OCI-LY1 (cell line): ENCODE measurements at regions not wholly inside any gene's neighbourhood (a gene's known extent, or its start where the extent isn't known, plus 50 kb on each side); places are given as distances from the start of the nearest gene placed in this dataset.
"Not testable (repeated sequence)": the region's sequence is repeated elsewhere in the genome, so short reads cannot be mapped to it uniquely, and the experiment has no call there.

Experiments
- H2AFZ ChIP-seq: fragments of 200-600 bp; sonication (generic), shearing (Covaris generic); 2 replicates; pipeline ENCODE4 v1.6.0; 2014; ENCODE audit warnings: antibody characterized with exemption, mild to moderate bottlenecking, low read length
- H3F3A ChIP-seq: fragments of 200-600 bp; sonication (generic), shearing (Covaris generic); 2 replicates; pipeline ENCODE4 v1.6.0; 2014; ENCODE audit warnings: mild to moderate bottlenecking, antibody characterized with exemption, low read length, moderate library complexity; ENCODE audit not compliant: insufficient read depth
- H3K27ac ChIP-seq: fragments of 200-600 bp; sonication (generic); 2 replicates; pipeline ENCODE4 v1.5.1; 2014; ENCODE audit warnings: low read length, mixed run types, mild to moderate bottlenecking, low read depth; ENCODE audit not compliant: poor library complexity, severe bottlenecking
- H3K27me3 ChIP-seq: fragments of 200-600 bp; sonication (generic); 2 replicates; pipeline ENCODE4 v1.6.0; 2014; ENCODE audit warnings: antibody characterized with exemption, mild to moderate bottlenecking, low read length, moderate library complexity; ENCODE audit not compliant: insufficient read depth
- H3K36me3 ChIP-seq: fragments of 200-600 bp; sonication (generic); 2 replicates; pipeline ENCODE4 v1.6.1; 2014; ENCODE audit warnings: mild to moderate bottlenecking, antibody characterized with exemption, low read length, moderate library complexity, mixed read lengths; ENCODE audit not compliant: insufficient read depth
- H3K4me1 ChIP-seq: fragments of 200-600 bp; sonication (generic); 2 replicates; pipeline ENCODE4 v1.5.1; 2014; ENCODE audit warnings: mild to moderate bottlenecking, low read length, moderate library complexity; ENCODE audit not compliant: insufficient read depth, severe bottlenecking
- H3K4me2 ChIP-seq: fragments of 200-600 bp; sonication (generic), shearing (Covaris generic); 2 replicates; pipeline ENCODE4 v1.6.1; 2014; ENCODE audit warnings: low read length
- H3K4me3 ChIP-seq: fragments of 200-600 bp; sonication (generic); 2 replicates; pipeline ENCODE4 v1.5.1; 2014; ENCODE audit warnings: low read length, low read depth, mild to moderate bottlenecking, mixed read lengths; ENCODE audit not compliant: poor library complexity, severe bottlenecking
- H3K79me2 ChIP-seq: fragments of 200-600 bp; shearing (Covaris generic); 2 replicates; pipeline ENCODE4 v1.6.1; 2016; ENCODE audit warnings: mixed run types, low read length, mixed read lengths; ENCODE audit not compliant: insufficient read depth
- H3K9ac ChIP-seq: fragments of 200-600 bp; sonication (generic), shearing (Covaris generic); 2 replicates; pipeline ENCODE4 v1.6.1; 2014; ENCODE audit warnings: mild to moderate bottlenecking, low read length, mixed read lengths
- H3K9me2 ChIP-seq: fragments of 200-600 bp; sonication (generic), shearing (Covaris generic); 2 replicates; pipeline ENCODE4 v1.6.1; 2014; ENCODE audit warnings: low read depth, mild to moderate bottlenecking, low read length, mixed read lengths
- H3K9me3 ChIP-seq: fragments of 200-600 bp; shearing (Covaris generic); 2 replicates; pipeline ENCODE4 v1.6.1; 2014; ENCODE audit warnings: low read length, mixed read lengths
- H4K20me1 ChIP-seq: fragments of 200-600 bp; sonication (generic), shearing (Covaris generic); 2 replicates; pipeline ENCODE4 v1.6.0; 2016; ENCODE audit warnings: mild to moderate bottlenecking, low read length; ENCODE audit not compliant: insufficient read depth
- CTCF ChIP-seq: fragments of 200-600 bp; sonication (generic), shearing (Covaris generic); IDR thresholded peaks from 2 replicates; pipeline ENCODE4 v1.5.1; 2017; ENCODE audit warnings: mild to moderate bottlenecking, antibody characterized with exemption, low read length, moderate library complexity, mixed read lengths
- EZH2 ChIP-seq: fragments of 200-600 bp; sonication (generic), shearing (Covaris generic); IDR thresholded peaks from 2 replicates; pipeline ENCODE4 v1.8.0; 2017; ENCODE audit warnings: borderline replicate concordance, mixed run types, mild to moderate bottlenecking, antibody characterized with exemption, low read length, moderate library complexity, mixed read lengths

- Histone ChIP-seq H3K27me3 (no peaks in the 10 kb centered on the region), H4K20me1 (no peaks in the 10 kb centered on the region), H3K4me1 (no peaks in the 10 kb centered on the region), H2AFZ (no peak overlapping the region), H3K9me3 (no peaks in the 10 kb centered on the region), H3K4me3 (no peak overlapping the region), H3K27ac (no peak overlapping the region), H3K36me3 (no peaks in the 10 kb centered on the region), H3K9ac (no peak overlapping the region), H3K4me2 (no peak overlapping the region), H3K79me2 (no peaks in the 10 kb centered on the region), H3F3A (no peaks in the 10 kb centered on the region), H3K9me2 (no peaks in the 10 kb centered on the region)
- TF ChIP-seq EZH2 (no peak), CTCF (no peak)
These were observed 602.8 kb upstream of the EPHA5 start for GRCh38 chr4:66273110-66273509.

- not testable (repeated sequence) for H3F3A ChIP-seq, H3K9ac ChIP-seq, H3K36me3 ChIP-seq, H3K27me3 ChIP-seq, H3K4me2 ChIP-seq, H4K20me1 ChIP-seq, H3K4me1 ChIP-seq, H2AFZ ChIP-seq, H3K9me2 ChIP-seq, H3K79me2 ChIP-seq, H3K27ac ChIP-seq, H3K9me3 ChIP-seq, H3K4me3 ChIP-seq
These were observed 600.1 kb upstream of the EPHA5 start for GRCh38 chr4:66270356-66270755.

GRCh38 chr4:66266554-66266953 lies 596.3 kb upstream of the EPHA5 start:
- not testable (repeated sequence) for H3K4me1 ChIP-seq, H3K36me3 ChIP-seq, H3K9me2 ChIP-seq, H3K9ac ChIP-seq, H3F3A ChIP-seq, H3K4me2 ChIP-seq, H4K20me1 ChIP-seq, H3K27ac ChIP-seq, H2AFZ ChIP-seq, H3K79me2 ChIP-seq, H3K9me3 ChIP-seq, H3K27me3 ChIP-seq, H3K4me3 ChIP-seq

- no peak overlapping the region for H3K4me3 ChIP-seq
- no peaks in the 10 kb centered on the region for H3K36me3 ChIP-seq
- H2AFZ ChIP-seq: no peak overlapping the region
- no peaks in the 10 kb centered on the region for H3K9me3 ChIP-seq
- H4K20me1 ChIP-seq: no peaks in the 10 kb centered on the region
- no peak for TF ChIP-seq EZH2
- no peak for TF ChIP-seq CTCF
- no peak overlapping the region for H3K27ac ChIP-seq
- no peaks in the 10 kb centered on the region for H3K27me3 ChIP-seq
- no peak overlapping the region for H3K9ac ChIP-seq
- no peaks in the 10 kb centered on the region for H3F3A ChIP-seq
- H3K4me1 ChIP-seq: no peaks in the 10 kb centered on the region
- H3K4me2 ChIP-seq: no peak overlapping the region
- H3K9me2 ChIP-seq: no peaks in the 10 kb centered on the region
- H3K79me2 ChIP-seq: no peaks in the 10 kb centered on the region
These were observed 595.7 kb upstream of the EPHA5 start for GRCh38 chr4:66266035-66266434.
